ENCODE measurements at regions not wholly inside any gene's neighbourhood (a gene's known extent, or its start where the extent isn't known, plus 50 kb on each side); places are given as distances from the start of the nearest gene placed in this dataset.
"Not testable (repeated sequence)": the region's sequence is repeated elsewhere in the genome, so short reads cannot be mapped to it uniquely, and the experiment has no call there.

- DNase-seq: no peak
Measured at GRCh38 chr12:104906695-104907094, 51.4 kb downstream of the SLC41A2 start.

- DNase-seq: not testable (repeated sequence)
Measured at GRCh38 chr12:104905446-104905845, 52.6 kb downstream of the SLC41A2 start.

GRCh38 chr12:104903648-104904423 lies 54.3 kb downstream of the SLC41A2 start:
- no peak for DNase-seq

- DNase-seq: no peak
Measured at GRCh38 chr12:104902125-104902524, 56.0 kb downstream of the SLC41A2 start.

- DNase-seq: no peak
Measured at GRCh38 chr12:104896710-104897109, 61.4 kb downstream of the SLC41A2 start.

GRCh38 chr12:104896146-104896545 lies 61.9 kb downstream of the SLC41A2 start:
- no peak for DNase-seq

- DNase-seq: no peak
Measured at GRCh38 chr12:104895415-104895814, 62.7 kb downstream of the SLC41A2 start.

GRCh38 chr12:104890476-104891096 lies 67.5 kb downstream of the SLC41A2 start:
- DNase-seq: peak in 1 of 2 donors; percentile 6

- DNase-seq: no peak
Measured at GRCh38 chr12:104889735-104890134, 68.4 kb downstream of the SLC41A2 start.

- no peak for DNase-seq
Measured at GRCh38 chr12:104888892-104889291, 69.2 kb downstream of the SLC41A2 start.

- DNase-seq: no peak
Measured at GRCh38 chr12:104888481-104888880, 69.6 kb downstream of the SLC41A2 start.

GRCh38 chr12:104887452-104887851 lies 70.6 kb downstream of the SLC41A2 start:
- DNase-seq: no peak

- no peak for DNase-seq
Measured at GRCh38 chr12:104886418-104887401, 71.4 kb downstream of the SLC41A2 start.

GRCh38 chr12:104878858-104879257 lies 79.2 kb downstream of the SLC41A2 start:
- DNase-seq: not testable (repeated sequence)

- peak; percentile 27 to 37 for DNase-seq
Measured at GRCh38 chr12:104877103-104877705, 80.9 kb downstream of the SLC41A2 start.

- no peak for DNase-seq
Measured at GRCh38 chr12:104873374-104873773, 84.7 kb downstream of the SLC41A2 start.

- no peak for DNase-seq
Measured at GRCh38 chr12:104870797-104871196, 87.3 kb downstream of the SLC41A2 start.

- no peak for DNase-seq
Measured at GRCh38 chr12:104866291-104866690, 91.8 kb downstream of the SLC41A2 start.

GRCh38 chr12:104865080-104865479 lies 93.0 kb downstream of the SLC41A2 start:
- DNase-seq: no peak

- DNase-seq: no peak
Measured at GRCh38 chr12:104864668-104865067, 93.4 kb downstream of the SLC41A2 start.

- no peak for DNase-seq
Measured at GRCh38 chr12:104863296-104863948, 94.7 kb downstream of the SLC41A2 start.
